CD4-positive, alpha-beta memory T cell (primary cell): ENCODE measurements at regions not wholly inside any gene's neighbourhood (a gene's known extent, or its start where the extent isn't known, plus 50 kb on each side); places are given as distances from the start of the nearest gene placed in this dataset.
A peak's percentile ranks its signal among the peaks of the same experiment; 100 is the strongest.

Experiments
- CTCF ChIA-PET: fragments of 350-600 bp; sonication (Branson Sonifier 250); formaldehyde crosslinking; loops from one replicate; lab custom pipeline; 2021; ENCODE audit warnings: inconsistent platforms; ENCODE audit not compliant: partially characterized antibody; lab: Charles Lee
- POLR2A ChIA-PET: fragments of 350-600 bp; sonication (Branson Sonifier 250); formaldehyde crosslinking; loops from one replicate; lab custom pipeline; 2021; ENCODE audit not compliant: partially characterized antibody; lab: Charles Lee
- DNase-seq, 5 donors: peaks; one replicate each; pipeline versions ENCODE4 v3.0.0 to v3.0.0-alpha.2; 2020 to 2022; ENCODE audit warnings: mixed read lengths in 1 of 5
- H3K27ac ChIP-seq: one replicate; pipeline ENCODE4 v1.7.0; 2013; ENCODE audit warnings: low read depth, low read length
- H3K27me3 ChIP-seq: 2 replicates; pipeline ENCODE4 v1.7.0; 2013; ENCODE audit warnings: mild to moderate bottlenecking, low read length, moderate library complexity; ENCODE audit not compliant: insufficient read depth
- H3K36me3 ChIP-seq: 2 replicates; pipeline ENCODE4 v1.7.0; 2013; ENCODE audit warnings: mild to moderate bottlenecking, low read length, moderate library complexity; ENCODE audit not compliant: insufficient read depth
- H3K4me1 ChIP-seq: 2 replicates; pipeline ENCODE4 v1.7.0; 2013; ENCODE audit warnings: mild to moderate bottlenecking, low read length, moderate library complexity; ENCODE audit not compliant: insufficient read depth
- H3K4me3 ChIP-seq, 2 donors: one replicate each; pipeline ENCODE4 v1.7.0; 2013; ENCODE audit warnings: low read length in 2 of 2, mild to moderate bottlenecking in 1 of 2
- H3K9me3 ChIP-seq, 2 donors: one replicate each; pipeline ENCODE4 v1.7.0; 2013; ENCODE audit warnings: low read length in 2 of 2, control low read depth in 1 of 2; ENCODE audit not compliant: control insufficient read depth in 1 of 2
- H3K27ac Mint-ChIP-seq, 7 donors: one replicate each; pipeline ENCODE4 v1.8.0; 2020 to 2021; ENCODE audit warnings: mixed read lengths in 7 of 7, mild to moderate bottlenecking in 6 of 7, inconsistent platforms in 3 of 7, moderate library complexity in 3 of 7
- H3K27me3 Mint-ChIP-seq, 2 donors: one replicate each; pipeline ENCODE4 v1.8.0; 2020 to 2021; ENCODE audit warnings: mixed read lengths in 2 of 2
- H3K36me3 Mint-ChIP-seq, 2 donors: one replicate each; pipeline ENCODE4 v1.8.0; 2020 to 2021; ENCODE audit warnings: mixed read lengths in 2 of 2, inconsistent platforms in 1 of 2, mild to moderate bottlenecking in 1 of 2
- H3K4me1 Mint-ChIP-seq, 4 donors: one replicate each; pipeline ENCODE4 v1.8.0; 2020 to 2021; ENCODE audit warnings: mixed read lengths in 4 of 4, mild to moderate bottlenecking in 1 of 4
- H3K4me3 Mint-ChIP-seq, 8 donors: one replicate each; pipeline ENCODE4 v1.8.0; 2020 to 2021; ENCODE audit warnings: mixed read lengths in 8 of 8, mild to moderate bottlenecking in 7 of 8, moderate library complexity in 6 of 8, inconsistent platforms in 3 of 8
- H3K9me3 Mint-ChIP-seq, 8 donors: one replicate each; pipeline ENCODE4 v1.8.0; 2020 to 2021; ENCODE audit warnings: mixed read lengths in 8 of 8, mild to moderate bottlenecking in 5 of 8, inconsistent platforms in 3 of 8, moderate library complexity in 1 of 8
- intact Hi-C: fragments of 100-400 bp; cut with micrococcal nuclease; formaldehyde crosslinking; loops from one replicate; pipeline ENCODE4 v1.15.1; 2023

DNA sequence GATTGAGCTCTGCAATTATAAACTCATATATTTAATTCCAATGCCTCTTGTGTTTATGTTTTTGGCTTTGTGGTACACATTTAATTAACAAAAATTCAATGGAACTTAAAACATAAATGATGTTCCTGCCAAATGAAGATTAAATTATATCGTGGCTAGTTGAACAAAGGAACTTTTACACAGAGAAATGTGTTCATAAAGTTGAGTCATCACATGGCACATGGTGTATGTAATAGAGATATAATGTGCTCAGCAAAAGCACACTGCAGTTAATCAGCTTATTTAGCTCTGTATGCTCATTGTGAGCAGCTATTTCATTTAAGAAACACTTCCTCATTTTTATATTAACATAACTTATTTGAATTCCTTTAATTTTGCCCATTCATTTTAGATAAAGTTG is 1295.6 kb upstream of the CITED2 start:
- Mint-ChIP-seq H3K4me1 (peaks cover 0 to 2% (median 0%) of the 10 kb centered on the region in 4 donors), H3K36me3 (no peaks in the 10 kb centered on the region), H3K4me3 (no peak overlapping the region), H3K27ac (no peak overlapping the region), H3K27me3 (peaks cover 4 to 5% of the 10 kb centered on the region in 2 donors), H3K9me3 (no peaks in the 10 kb centered on the region)
- H3K4me3 ChIP-seq, result no peak overlapping the region
- ChIA-PET CTCF (no interaction called here), POLR2A (no interaction called here)
- H3K4me1 ChIP-seq, result no peaks in the 10 kb centered on the region
- no peaks in the 10 kb centered on the region for H3K36me3 ChIP-seq
- no peaks in the 10 kb centered on the region for H3K9me3 ChIP-seq
- no peaks in the 10 kb centered on the region for H3K27me3 ChIP-seq
- DNase-seq, result no peak
- intact Hi-C loops, result loop anchor here (5.0 kb wide), 1 partner anchor 1303 kb away; no protein-coding TSS in a partner anchor
- H3K27ac ChIP-seq, result no peak overlapping the region

DNA sequence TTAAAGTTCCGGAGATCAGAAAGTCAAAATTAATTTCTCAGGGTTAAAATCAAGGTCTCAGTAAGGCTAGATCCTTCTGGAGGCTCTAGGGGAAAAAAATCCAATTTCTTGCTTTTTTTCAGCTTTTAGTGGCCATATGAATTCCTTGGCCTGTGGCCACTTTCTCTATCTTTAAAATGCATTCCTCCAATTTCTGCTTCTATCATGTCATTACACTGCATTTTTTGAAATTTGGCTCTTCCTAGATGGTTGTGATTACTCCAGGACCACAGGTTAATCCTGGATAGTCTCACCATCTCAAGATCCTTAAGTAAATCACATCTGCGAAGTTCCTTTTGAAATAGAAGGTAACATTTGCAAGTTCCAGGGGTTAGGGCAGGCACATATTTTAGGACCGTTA is 1294.9 kb upstream of the CITED2 start:
- Histone ChIP-seq H3K4me3 (no peak overlapping the region), H3K36me3 (no peaks in the 10 kb centered on the region), H3K27me3 (no peaks in the 10 kb centered on the region), H3K9me3 (no peaks in the 10 kb centered on the region), H3K4me1 (no peaks in the 10 kb centered on the region), H3K27ac (no peak overlapping the region)
- ChIA-PET CTCF (no interaction called here), POLR2A (no interaction called here)
- peaks cover 0 to 2% (median 0%) of the 10 kb centered on the region in 4 donors for H3K4me1 Mint-ChIP-seq
- intact Hi-C loops, result no loop called here
- H3K27me3 Mint-ChIP-seq, result peaks cover 4 to 5% of the 10 kb centered on the region in 2 donors
- no peaks in the 10 kb centered on the region for H3K9me3 Mint-ChIP-seq
- no peak overlapping the region for H3K4me3 Mint-ChIP-seq
- DNase-seq, result no peak
- no peak overlapping the region for H3K27ac Mint-ChIP-seq
- H3K36me3 Mint-ChIP-seq, result no peaks in the 10 kb centered on the region

DNA sequence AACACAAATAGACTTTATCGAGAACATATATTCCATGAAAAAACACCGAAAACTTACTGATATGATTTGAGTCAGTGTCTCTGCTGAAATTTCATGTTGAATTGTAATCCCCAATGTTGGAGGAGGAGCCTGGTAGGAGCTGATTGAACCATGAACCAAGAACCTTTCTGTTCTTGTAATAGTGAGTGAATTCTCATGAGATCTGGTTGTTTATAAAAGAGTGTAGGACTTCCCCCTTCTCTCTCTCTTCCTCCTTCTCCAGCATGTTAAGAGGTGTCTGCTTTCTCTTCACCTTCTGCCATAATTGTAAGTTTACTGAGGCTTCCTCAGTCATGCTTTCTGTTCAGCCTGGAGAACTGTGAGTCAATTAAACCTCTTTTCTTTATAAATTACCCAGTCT is 1289.3 kb upstream of the CITED2 start:
- no peak overlapping the region for H3K4me3 ChIP-seq
- CTCF ChIA-PET, result no interaction called here
- Mint-ChIP-seq H3K36me3 (no peaks in the 10 kb centered on the region), H3K27me3 (peaks cover 0 to 2% of the 10 kb centered on the region in 2 donors), H3K4me1 (no peaks in the 10 kb centered on the region), H3K4me3 (no peak overlapping the region), H3K27ac (no peak overlapping the region), H3K9me3 (peaks cover 0 to 1% (median 0%) of the 10 kb centered on the region in 8 donors)
- no peaks in the 10 kb centered on the region for H3K4me1 ChIP-seq
- H3K27ac ChIP-seq, result no peak overlapping the region
- no peak for DNase-seq
- H3K27me3 ChIP-seq, result no peaks in the 10 kb centered on the region
- no peaks in the 10 kb centered on the region for H3K36me3 ChIP-seq
- intact Hi-C loops, result no loop called here
- no peaks in the 10 kb centered on the region for H3K9me3 ChIP-seq
- POLR2A ChIA-PET, result no interaction called here

DNA sequence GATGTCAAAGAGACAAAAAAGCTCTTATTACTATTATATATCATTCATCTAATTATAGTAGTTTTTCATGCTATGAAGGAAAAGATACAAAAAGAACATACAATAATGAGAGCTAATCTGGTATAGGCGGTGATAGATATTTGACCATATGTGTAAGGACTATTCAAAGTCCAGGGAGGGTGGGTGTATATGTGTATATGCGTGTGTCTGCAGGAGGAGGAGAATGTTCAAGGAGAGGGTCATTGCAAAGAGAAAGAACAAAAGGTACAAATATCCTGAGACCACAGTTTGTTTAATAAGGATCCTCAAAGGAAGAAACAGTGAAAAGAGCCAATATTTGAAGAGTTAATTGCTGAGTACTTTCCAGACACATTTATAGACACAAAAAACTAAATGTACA is 1288.6 kb upstream of the CITED2 start:
- H3K4me3 ChIP-seq, result no peak overlapping the region
- peak overlapping the region in 1 of 7 donors; percentile 2 for H3K27ac Mint-ChIP-seq
- no peaks in the 10 kb centered on the region for H3K4me1 Mint-ChIP-seq
- H3K27me3 Mint-ChIP-seq, result peaks cover 0 to 2% of the 10 kb centered on the region in 2 donors
- intact Hi-C loops, result no loop called here
- H3K4me1 ChIP-seq, result no peaks in the 10 kb centered on the region
- no peaks in the 10 kb centered on the region for H3K36me3 Mint-ChIP-seq
- no peaks in the 10 kb centered on the region for H3K9me3 ChIP-seq
- no peaks in the 10 kb centered on the region for H3K36me3 ChIP-seq
- no peak overlapping the region for H3K27ac ChIP-seq
- POLR2A ChIA-PET, result no interaction called here
- DNase-seq, result no peak
- CTCF ChIA-PET, result no interaction called here
- H3K27me3 ChIP-seq, result no peaks in the 10 kb centered on the region
- H3K9me3 Mint-ChIP-seq, result peaks cover 0 to 1% (median 0%) of the 10 kb centered on the region in 8 donors
- H3K4me3 Mint-ChIP-seq, result no peak overlapping the region

DNA sequence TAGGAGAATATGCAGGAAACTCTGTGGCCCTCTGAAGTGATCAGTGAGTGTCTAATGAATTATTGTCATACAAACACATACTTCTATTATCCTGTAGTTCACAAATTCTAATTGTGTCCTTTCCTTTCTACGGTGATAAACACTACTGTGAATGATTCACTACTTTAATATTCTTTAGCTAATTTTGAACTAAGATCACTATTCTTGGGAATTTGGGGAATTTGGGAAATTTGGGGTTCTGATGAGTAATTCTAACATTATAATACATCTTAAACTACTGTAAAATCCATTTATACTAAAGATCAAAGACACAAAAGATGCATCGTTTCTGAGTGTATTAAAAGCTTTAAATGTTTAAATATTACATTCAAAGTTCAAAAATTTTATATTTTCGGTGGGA is 1287.2 kb upstream of the CITED2 start:
- peaks cover 0 to 1% (median 0%) of the 10 kb centered on the region in 8 donors for H3K9me3 Mint-ChIP-seq
- no peak overlapping the region for H3K27ac Mint-ChIP-seq
- intact Hi-C loops, result no loop called here
- Histone ChIP-seq H3K27ac (no peak overlapping the region), H3K4me3 (no peak overlapping the region), H3K4me1 (no peaks in the 10 kb centered on the region), H3K27me3 (no peaks in the 10 kb centered on the region), H3K36me3 (no peaks in the 10 kb centered on the region), H3K9me3 (no peaks in the 10 kb centered on the region)
- no peaks in the 10 kb centered on the region for H3K4me1 Mint-ChIP-seq
- no peaks in the 10 kb centered on the region for H3K36me3 Mint-ChIP-seq
- POLR2A ChIA-PET, result no interaction called here
- no peaks in the 10 kb centered on the region for H3K27me3 Mint-ChIP-seq
- no peak for DNase-seq
- CTCF ChIA-PET, result no interaction called here
- no peak overlapping the region for H3K4me3 Mint-ChIP-seq

DNA sequence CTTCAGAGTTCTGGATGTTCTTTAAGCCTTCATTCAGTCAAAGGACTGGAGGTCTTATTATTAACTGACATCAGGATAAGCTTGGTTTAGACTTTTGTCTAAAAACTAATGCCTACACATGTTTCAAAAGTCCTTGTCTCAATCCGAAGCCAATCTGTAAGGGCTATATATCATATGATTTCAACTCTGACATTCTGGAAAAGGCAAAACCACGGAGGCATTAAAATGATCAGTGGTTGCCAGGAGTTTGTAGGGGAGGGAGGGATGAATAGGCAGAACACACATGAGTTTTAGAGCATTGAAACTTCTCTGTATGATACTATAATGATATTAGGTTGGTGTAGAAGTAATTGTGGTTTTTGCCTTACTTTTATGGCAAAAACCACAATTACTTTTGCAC is 1285.8 kb upstream of the CITED2 start:
- Mint-ChIP-seq H3K27ac (no peak overlapping the region), H3K27me3 (peaks cover 0 to 3% of the 10 kb centered on the region in 2 donors), H3K4me1 (no peaks in the 10 kb centered on the region), H3K36me3 (no peaks in the 10 kb centered on the region), H3K9me3 (peaks cover 0 to 1% (median 0%) of the 10 kb centered on the region in 8 donors), H3K4me3 (no peak overlapping the region)
- POLR2A ChIA-PET, result no interaction called here
- Histone ChIP-seq H3K27me3 (no peaks in the 10 kb centered on the region), H3K9me3 (no peaks in the 10 kb centered on the region), H3K27ac (no peak overlapping the region), H3K4me3 (no peak overlapping the region), H3K36me3 (no peaks in the 10 kb centered on the region), H3K4me1 (no peaks in the 10 kb centered on the region)
- intact Hi-C loops, result no loop called here
- CTCF ChIA-PET, result no interaction called here
- no peak for DNase-seq

DNA sequence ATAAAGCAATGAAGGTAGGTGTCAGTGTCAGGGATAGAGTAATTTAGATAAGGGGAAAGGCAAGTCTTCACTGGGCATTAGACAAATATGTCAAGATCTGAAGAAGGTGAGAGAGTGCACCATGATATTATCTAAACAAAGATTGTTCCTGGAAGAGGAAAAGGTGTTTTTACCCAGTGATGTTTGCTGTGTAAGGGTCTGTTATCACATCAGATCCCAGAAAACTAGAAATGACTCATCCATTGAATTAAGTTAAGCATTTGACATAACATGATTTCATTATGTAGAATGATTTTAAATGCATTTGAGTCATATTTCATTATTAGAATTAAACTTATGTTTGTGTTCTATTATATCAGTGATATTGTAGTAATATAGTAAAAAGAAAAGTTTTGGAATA is 1279.5 kb upstream of the CITED2 start:
- Mint-ChIP-seq H3K27ac (no peak overlapping the region), H3K4me1 (no peaks in the 10 kb centered on the region), H3K4me3 (no peak overlapping the region), H3K36me3 (no peaks in the 10 kb centered on the region), H3K9me3 (no peaks in the 10 kb centered on the region), H3K27me3 (peaks cover 0 to 3% of the 10 kb centered on the region in 2 donors)
- H3K27ac ChIP-seq, result no peak overlapping the region
- intact Hi-C loops, result no loop called here
- no peaks in the 10 kb centered on the region for H3K36me3 ChIP-seq
- H3K4me3 ChIP-seq, result no peak overlapping the region
- DNase-seq, result no peak
- ChIA-PET POLR2A (no interaction called here), CTCF (no interaction called here)
- no peaks in the 10 kb centered on the region for H3K9me3 ChIP-seq
- H3K27me3 ChIP-seq, result no peaks in the 10 kb centered on the region
- H3K4me1 ChIP-seq, result no peaks in the 10 kb centered on the region

DNA sequence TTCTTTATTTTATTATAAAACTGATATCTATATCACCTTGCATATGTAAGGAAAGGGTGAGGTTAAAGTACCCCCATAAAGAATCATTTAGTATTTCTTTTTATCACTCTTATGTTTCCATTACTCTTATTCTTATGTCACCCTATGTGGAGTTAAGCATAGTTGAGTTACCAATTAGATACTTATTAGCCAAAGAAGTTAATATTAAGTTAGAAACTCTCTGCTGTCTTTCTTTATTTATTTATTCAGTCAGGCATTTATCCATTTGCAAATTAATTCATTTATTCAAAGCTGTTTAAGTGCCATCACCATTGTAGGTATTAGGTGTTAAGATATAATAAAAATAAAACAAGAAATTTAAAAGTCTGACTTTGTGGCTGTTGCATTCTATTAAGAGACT is 1279.1 kb upstream of the CITED2 start:
- Histone ChIP-seq H3K4me1 (no peaks in the 10 kb centered on the region), H3K27me3 (no peaks in the 10 kb centered on the region), H3K4me3 (no peak overlapping the region), H3K36me3 (no peaks in the 10 kb centered on the region), H3K9me3 (no peaks in the 10 kb centered on the region), H3K27ac (no peak overlapping the region)
- Mint-ChIP-seq H3K36me3 (no peaks in the 10 kb centered on the region), H3K4me1 (no peaks in the 10 kb centered on the region), H3K4me3 (no peak overlapping the region), H3K9me3 (peaks cover 0 to 3% (median 0%) of the 10 kb centered on the region in 8 donors), H3K27ac (no peak overlapping the region), H3K27me3 (peaks cover 0 to 3% of the 10 kb centered on the region in 2 donors)
- intact Hi-C loops, result no loop called here
- no peak for DNase-seq
- POLR2A ChIA-PET, result no interaction called here
- CTCF ChIA-PET, result no interaction called here
